DND-41 (cell line): ENCODE measurements at regions not wholly inside any gene's neighbourhood (a gene's known extent, or its start where the extent isn't known, plus 50 kb on each side); places are given as distances from the start of the nearest gene placed in this dataset.

ENCODE experiments used
- EZH2 ChIP-seq: IDR thresholded peaks from 3 replicates; pipeline ENCODE4 v1.6.1; 2012; ENCODE audit warnings: borderline replicate concordance, low read depth, mild to moderate bottlenecking, moderate library complexity, low read length, inconsistent platforms; ENCODE audit not compliant: severe bottlenecking
- TF ChIP-seq, protein P1 (sequence below): IDR thresholded peaks from 2 replicates; pipeline ENCODE4 v1.5.1; 2012; ENCODE audit warnings: borderline replicate concordance, low read length, moderate library complexity, mild to moderate bottlenecking; ENCODE audit not compliant: poor library complexity, severe bottlenecking; ENCODE audit errors: extremely low read depth

DNA sequence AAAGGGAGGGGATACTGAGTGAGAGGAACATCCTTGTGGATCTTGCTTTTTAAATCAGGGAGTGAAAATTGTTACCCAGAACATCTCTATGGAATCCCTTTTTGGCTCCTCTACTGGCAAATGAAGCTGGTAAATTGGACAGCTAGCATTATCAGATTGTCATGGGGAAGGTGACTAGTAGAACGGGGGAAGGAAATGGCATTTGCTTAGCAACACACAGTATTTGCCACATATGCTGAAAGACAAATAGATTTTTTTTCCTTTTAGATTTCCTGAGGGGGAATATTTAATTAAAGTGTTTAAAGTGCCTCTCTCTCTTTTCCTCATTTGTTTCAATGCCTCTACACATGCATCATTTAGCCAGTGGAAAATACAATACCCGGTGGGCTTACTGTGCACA lies 573.5 kb downstream of the BCKDHB start:
- TF ChIP-seq, protein P1, sequence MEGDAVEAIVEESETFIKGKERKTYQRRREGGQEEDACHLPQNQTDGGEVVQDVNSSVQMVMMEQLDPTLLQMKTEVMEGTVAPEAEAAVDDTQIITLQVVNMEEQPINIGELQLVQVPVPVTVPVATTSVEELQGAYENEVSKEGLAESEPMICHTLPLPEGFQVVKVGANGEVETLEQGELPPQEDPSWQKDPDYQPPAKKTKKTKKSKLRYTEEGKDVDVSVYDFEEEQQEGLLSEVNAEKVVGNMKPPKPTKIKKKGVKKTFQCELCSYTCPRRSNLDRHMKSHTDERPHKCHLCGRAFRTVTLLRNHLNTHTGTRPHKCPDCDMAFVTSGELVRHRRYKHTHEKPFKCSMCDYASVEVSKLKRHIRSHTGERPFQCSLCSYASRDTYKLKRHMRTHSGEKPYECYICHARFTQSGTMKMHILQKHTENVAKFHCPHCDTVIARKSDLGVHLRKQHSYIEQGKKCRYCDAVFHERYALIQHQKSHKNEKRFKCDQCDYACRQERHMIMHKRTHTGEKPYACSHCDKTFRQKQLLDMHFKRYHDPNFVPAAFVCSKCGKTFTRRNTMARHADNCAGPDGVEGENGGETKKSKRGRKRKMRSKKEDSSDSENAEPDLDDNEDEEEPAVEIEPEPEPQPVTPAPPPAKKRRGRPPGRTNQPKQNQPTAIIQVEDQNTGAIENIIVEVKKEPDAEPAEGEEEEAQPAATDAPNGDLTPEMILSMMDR, result no peak
- no peak for TF ChIP-seq EZH2
